ENCODE measurements at regions not wholly inside any gene's neighbourhood (a gene's known extent, or its start where the extent isn't known, plus 50 kb on each side); places are given as distances from the start of the nearest gene placed in this dataset.

DNA sequence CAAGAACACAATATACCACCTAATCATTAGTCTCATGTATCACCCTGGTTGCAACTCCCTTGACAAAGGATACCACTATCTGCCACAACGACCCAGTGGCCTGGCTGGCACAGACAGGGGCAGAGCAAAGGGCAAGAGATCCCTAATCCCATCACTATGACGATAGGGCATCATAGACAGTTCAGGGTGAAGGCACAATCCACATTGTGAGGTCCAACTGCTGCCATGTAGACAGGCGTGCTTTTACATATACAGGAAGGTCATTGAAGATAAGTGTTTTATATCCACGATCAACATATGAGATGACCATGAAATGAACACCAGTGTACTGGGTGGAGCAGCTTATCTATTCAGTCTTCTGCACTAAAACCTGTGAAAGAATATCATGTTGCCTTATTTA, 94.6 kb downstream of the IGLL1 start (continued):
- TF ChIP-seq, protein P1, sequence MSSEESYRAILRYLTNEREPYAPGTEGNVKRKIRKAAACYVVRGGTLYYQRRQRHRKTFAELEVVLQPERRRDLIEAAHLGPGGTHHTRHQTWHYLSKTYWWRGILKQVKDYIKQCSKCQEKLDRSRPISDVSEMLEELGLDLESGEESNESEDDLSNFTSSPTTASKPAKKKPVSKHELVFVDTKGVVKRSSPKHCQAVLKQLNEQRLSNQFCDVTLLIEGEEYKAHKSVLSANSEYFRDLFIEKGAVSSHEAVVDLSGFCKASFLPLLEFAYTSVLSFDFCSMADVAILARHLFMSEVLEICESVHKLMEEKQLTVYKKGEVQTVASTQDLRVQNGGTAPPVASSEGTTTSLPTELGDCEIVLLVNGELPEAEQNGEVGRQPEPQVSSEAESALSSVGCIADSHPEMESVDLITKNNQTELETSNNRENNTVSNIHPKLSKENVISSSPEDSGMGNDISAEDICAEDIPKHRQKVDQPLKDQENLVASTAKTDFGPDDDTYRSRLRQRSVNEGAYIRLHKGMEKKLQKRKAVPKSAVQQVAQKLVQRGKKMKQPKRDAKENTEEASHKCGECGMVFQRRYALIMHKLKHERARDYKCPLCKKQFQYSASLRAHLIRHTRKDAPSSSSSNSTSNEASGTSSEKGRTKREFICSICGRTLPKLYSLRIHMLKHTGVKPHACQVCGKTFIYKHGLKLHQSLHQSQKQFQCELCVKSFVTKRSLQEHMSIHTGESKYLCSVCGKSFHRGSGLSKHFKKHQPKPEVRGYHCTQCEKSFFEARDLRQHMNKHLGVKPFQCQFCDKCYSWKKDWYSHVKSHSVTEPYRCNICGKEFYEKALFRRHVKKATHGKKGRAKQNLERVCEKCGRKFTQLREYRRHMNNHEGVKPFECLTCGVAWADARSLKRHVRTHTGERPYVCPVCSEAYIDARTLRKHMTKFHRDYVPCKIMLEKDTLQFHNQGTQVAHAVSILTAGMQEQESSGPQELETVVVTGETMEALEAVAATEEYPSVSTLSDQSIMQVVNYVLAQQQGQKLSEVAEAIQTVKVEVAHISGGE (CRISPR knock-in tag; IDR thresholded peaks at IDR 0.05), result no peak
- no peak for TF ChIP-seq TBL1XR1 (IDR thresholded peaks at IDR 0.05; ENCODE audit: low read length in 2 of 2)
- no peak for TF ChIP-seq MBD2 (IDR thresholded peaks at IDR 0.05; ENCODE audit: borderline replicate concordance, low read depth)
- TF ChIP-seq CC2D1A (IDR thresholded peaks at IDR 0.05), result no peak
- TF ChIP-seq SOX6 (IDR thresholded peaks at IDR 0.05), result no peak
- TF ChIP-seq TCF7L2 (IDR thresholded peaks at IDR 0.05; ENCODE audit: low read depth, low read length), result no peak
- TF ChIP-seq, protein P2, sequence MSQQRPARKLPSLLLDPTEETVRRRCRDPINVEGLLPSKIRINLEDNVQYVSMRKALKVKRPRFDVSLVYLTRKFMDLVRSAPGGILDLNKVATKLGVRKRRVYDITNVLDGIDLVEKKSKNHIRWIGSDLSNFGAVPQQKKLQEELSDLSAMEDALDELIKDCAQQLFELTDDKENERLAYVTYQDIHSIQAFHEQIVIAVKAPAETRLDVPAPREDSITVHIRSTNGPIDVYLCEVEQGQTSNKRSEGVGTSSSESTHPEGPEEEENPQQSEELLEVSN (IDR thresholded peaks at IDR 0.05; ENCODE audit: borderline replicate concordance in 1 of 2, extremely low read depth in 1 of 2, insufficient read depth in 1 of 2, insufficient read length in 1 of 2, low read depth in 1 of 2, low read length in 1 of 2, poor library complexity in 1 of 2, severe bottlenecking in 1 of 2), result no peak
- TF ChIP-seq, protein P3, sequence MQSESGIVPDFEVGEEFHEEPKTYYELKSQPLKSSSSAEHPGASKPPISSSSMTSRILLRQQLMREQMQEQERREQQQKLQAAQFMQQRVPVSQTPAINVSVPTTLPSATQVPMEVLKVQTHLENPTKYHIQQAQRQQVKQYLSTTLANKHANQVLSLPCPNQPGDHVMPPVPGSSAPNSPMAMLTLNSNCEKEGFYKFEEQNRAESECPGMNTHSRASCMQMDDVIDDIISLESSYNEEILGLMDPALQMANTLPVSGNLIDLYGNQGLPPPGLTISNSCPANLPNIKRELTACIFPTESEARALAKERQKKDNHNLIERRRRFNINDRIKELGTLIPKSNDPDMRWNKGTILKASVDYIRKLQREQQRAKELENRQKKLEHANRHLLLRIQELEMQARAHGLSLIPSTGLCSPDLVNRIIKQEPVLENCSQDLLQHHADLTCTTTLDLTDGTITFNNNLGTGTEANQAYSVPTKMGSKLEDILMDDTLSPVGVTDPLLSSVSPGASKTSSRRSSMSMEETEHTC (IDR thresholded peaks at IDR 0.05), result no peak
- no peak for TF ChIP-seq SMAD3 (CRISPR knock-in tag; conservative IDR thresholded peaks at IDR 0.05)
- TF ChIP-seq SMAD2 (IDR thresholded peaks at IDR 0.05; ENCODE audit: low read depth, low read length), result no peak
- TF ChIP-seq, protein P4, sequence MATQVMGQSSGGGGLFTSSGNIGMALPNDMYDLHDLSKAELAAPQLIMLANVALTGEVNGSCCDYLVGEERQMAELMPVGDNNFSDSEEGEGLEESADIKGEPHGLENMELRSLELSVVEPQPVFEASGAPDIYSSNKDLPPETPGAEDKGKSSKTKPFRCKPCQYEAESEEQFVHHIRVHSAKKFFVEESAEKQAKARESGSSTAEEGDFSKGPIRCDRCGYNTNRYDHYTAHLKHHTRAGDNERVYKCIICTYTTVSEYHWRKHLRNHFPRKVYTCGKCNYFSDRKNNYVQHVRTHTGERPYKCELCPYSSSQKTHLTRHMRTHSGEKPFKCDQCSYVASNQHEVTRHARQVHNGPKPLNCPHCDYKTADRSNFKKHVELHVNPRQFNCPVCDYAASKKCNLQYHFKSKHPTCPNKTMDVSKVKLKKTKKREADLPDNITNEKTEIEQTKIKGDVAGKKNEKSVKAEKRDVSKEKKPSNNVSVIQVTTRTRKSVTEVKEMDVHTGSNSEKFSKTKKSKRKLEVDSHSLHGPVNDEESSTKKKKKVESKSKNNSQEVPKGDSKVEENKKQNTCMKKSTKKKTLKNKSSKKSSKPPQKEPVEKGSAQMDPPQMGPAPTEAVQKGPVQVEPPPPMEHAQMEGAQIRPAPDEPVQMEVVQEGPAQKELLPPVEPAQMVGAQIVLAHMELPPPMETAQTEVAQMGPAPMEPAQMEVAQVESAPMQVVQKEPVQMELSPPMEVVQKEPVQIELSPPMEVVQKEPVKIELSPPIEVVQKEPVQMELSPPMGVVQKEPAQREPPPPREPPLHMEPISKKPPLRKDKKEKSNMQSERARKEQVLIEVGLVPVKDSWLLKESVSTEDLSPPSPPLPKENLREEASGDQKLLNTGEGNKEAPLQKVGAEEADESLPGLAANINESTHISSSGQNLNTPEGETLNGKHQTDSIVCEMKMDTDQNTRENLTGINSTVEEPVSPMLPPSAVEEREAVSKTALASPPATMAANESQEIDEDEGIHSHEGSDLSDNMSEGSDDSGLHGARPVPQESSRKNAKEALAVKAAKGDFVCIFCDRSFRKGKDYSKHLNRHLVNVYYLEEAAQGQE (IDR thresholded peaks at IDR 0.05; ENCODE audit: borderline replicate concordance), result no peak
- TF ChIP-seq, protein P4 (CRISPR knock-in tag; IDR thresholded peaks at IDR 0.05; ENCODE audit: low read depth), result no peak
- no peak for TF ChIP-seq ZNF140 (CRISPR knock-in tag; IDR thresholded peaks at IDR 0.05)

Data from K562 (cell line).